ENCODE measurements at regions not wholly inside any gene's neighbourhood (a gene's known extent, or its start where the extent isn't known, plus 50 kb on each side); places are given as distances from the start of the nearest gene placed in this dataset.

DNA sequence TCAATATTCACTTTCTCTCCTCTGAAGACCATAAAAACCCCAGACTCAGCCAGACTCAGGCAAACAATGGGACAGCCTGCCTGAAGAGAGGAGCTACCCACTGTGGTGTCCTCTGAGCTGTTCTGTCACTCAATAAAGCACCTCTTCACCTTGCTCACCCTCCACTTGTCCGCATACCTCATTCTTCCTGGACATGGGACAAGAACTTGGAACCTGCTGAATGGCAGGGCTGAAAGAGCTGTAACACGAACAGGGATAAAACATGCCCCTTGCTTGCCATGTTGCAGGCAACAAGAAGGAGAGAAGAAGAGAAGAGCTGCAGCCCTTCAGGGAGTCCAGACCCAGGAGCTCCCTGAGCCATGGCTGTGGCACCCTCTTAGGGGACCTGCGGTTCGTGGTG lies 86.8 kb upstream of the SEMA6A start:
- Histone ChIP-seq H3K27me3 (replicated peaks; ENCODE audit: insufficient read depth) (peaks cover 3% of the 10 kb centered on the region), H3K4me1 (replicated peaks) (no peaks in the 10 kb centered on the region), H3K36me3 (no peaks in the 10 kb centered on the region), H3K9me3 (no peaks in the 10 kb centered on the region), H3K4me3 (no peak overlapping the region), H3K27ac (no peak overlapping the region)
- WGBS = 99% methylated on average over 4 of the region's 4 CpGs
- TF ChIP-seq POLR2AphosphoS5 (IDR thresholded peaks at IDR 0.05) (no peak), POLR2A (IDR thresholded peaks at IDR 0.05) (no peak)
- TF ChIP-seq, protein P1, sequence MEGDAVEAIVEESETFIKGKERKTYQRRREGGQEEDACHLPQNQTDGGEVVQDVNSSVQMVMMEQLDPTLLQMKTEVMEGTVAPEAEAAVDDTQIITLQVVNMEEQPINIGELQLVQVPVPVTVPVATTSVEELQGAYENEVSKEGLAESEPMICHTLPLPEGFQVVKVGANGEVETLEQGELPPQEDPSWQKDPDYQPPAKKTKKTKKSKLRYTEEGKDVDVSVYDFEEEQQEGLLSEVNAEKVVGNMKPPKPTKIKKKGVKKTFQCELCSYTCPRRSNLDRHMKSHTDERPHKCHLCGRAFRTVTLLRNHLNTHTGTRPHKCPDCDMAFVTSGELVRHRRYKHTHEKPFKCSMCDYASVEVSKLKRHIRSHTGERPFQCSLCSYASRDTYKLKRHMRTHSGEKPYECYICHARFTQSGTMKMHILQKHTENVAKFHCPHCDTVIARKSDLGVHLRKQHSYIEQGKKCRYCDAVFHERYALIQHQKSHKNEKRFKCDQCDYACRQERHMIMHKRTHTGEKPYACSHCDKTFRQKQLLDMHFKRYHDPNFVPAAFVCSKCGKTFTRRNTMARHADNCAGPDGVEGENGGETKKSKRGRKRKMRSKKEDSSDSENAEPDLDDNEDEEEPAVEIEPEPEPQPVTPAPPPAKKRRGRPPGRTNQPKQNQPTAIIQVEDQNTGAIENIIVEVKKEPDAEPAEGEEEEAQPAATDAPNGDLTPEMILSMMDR (IDR thresholded peaks at IDR 0.05) = no peak
- intact Hi-C loops (cut with DNase I) = no loop called here
- no peak for DNase-seq (ENCODE audit: low spot score)

DNA sequence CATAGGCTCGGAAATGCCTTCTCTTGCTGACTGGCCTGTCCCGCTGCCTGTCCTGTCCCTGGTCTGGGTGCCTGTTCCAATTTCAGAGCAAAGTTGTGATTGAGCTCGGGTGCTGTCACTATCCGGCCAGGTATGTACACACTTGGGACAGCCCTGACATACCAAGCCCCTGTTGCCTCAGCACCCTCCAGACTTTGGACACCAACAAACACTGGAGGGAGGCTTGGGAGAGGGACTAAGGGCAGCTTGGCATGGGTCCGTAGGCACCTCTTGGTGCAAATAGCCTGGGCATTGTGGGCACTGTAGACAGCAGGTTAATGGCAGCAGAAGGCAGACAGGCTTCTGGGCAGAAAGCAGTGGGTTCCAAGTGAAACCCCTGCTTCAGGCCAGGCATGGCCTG lies 86.3 kb upstream of the SEMA6A start:
- H3K36me3 ChIP-seq = no peaks in the 10 kb centered on the region
- WGBS = 96% methylated on average over 4 of the region's 5 CpGs
- DNase-seq (ENCODE audit: low spot score) = no peak
- TF ChIP-seq, protein P1 (IDR thresholded peaks at IDR 0.05) = no peak
- TF ChIP-seq POLR2AphosphoS5 (IDR thresholded peaks at IDR 0.05) (no peak), POLR2A (IDR thresholded peaks at IDR 0.05) (no peak)
- intact Hi-C loops (cut with DNase I) = no loop called here
- no peaks in the 10 kb centered on the region for H3K9me3 ChIP-seq
- no peak overlapping the region for H3K4me3 ChIP-seq
- no peak overlapping the region for H3K27ac ChIP-seq
- peaks cover 3% of the 10 kb centered on the region for H3K27me3 ChIP-seq (replicated peaks; ENCODE audit: insufficient read depth)
- no peaks in the 10 kb centered on the region for H3K4me1 ChIP-seq (replicated peaks)

DNA sequence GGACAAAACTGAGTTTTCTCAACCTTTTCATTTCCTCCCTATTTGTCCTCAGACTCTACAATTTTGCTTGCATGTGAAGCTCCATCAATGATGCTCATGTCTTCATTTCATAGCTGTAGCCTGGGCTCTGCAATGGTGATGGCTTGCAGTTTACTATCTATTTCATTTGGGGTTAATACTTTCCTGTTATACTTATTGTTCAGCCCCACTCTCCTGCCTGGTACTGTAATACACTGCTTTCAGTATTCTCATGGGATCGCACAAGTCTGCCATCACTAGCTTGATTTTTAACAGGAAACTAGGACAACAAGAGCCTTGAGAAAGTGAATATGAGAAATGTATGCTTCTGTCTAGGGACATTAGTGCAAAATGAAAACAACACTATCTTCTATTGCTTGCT lies 84.2 kb upstream of the SEMA6A start:
- H3K4me1 ChIP-seq (replicated peaks) = no peaks in the 10 kb centered on the region
- H3K27ac ChIP-seq = no peak overlapping the region
- no peaks in the 10 kb centered on the region for H3K9me3 ChIP-seq
- DNase-seq (ENCODE audit: low spot score) = no peak
- intact Hi-C loops (cut with DNase I) = no loop called here
- no peaks in the 10 kb centered on the region for H3K36me3 ChIP-seq
- 83% methylated on average over 1 of the region's 1 CpG for WGBS
- H3K4me3 ChIP-seq = no peak overlapping the region
- peaks cover 3% of the 10 kb centered on the region for H3K27me3 ChIP-seq (replicated peaks; ENCODE audit: insufficient read depth)
- TF ChIP-seq, protein P1 (IDR thresholded peaks at IDR 0.05) = no peak
- no peak for TF ChIP-seq POLR2A (IDR thresholded peaks at IDR 0.05)
- no peak for TF ChIP-seq POLR2AphosphoS5 (IDR thresholded peaks at IDR 0.05)

DNA sequence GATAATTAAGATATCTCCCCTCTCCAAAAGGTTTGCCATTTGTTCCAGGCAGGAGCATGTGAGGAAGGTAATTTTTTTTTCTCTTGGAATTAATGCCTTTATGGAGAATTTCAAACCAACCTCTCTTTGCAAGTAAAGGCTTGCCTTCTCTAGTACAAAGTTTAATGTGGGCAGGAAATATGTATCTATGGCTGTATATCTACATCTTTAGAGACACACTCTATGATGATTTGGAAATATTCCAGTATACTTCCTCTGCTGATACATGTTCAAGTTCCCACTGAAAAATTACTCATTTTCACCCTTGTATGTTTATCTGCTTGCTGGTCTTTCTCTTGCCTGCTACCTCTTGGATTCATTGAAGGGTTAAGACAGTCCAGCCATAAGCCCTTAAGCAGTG lies 83.5 kb upstream of the SEMA6A start:
- no peak for TF ChIP-seq POLR2A (IDR thresholded peaks at IDR 0.05)
- TF ChIP-seq POLR2AphosphoS5 (IDR thresholded peaks at IDR 0.05) = no peak
- TF ChIP-seq, protein P1 (IDR thresholded peaks at IDR 0.05) = no peak
- no peak overlapping the region for H3K27ac ChIP-seq
- intact Hi-C loops (cut with DNase I) = no loop called here

DNA sequence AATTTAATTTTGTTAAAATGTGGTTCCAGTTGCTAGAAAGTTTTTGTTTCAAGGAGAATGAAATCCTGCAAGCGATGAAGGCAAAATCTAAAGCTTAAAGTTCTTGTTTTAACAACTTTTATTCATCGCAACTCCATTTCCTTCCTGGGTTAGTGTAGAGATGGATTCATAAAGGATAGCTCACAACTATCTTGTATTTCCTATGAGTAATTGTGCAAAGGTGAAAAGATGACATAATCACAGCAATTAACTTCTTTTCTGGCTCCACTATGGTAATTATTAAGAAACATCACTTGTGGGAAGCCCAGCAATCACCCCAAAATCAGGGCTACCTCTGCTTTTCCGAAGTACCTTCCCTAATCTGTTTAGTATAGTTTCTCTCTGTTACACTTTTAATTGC lies 80.8 kb upstream of the SEMA6A start:
- intact Hi-C loops (cut with DNase I) = no loop called here
- H3K4me3 ChIP-seq = no peak overlapping the region
- TF ChIP-seq, protein P1 (IDR thresholded peaks at IDR 0.05) = no peak
- no peak for TF ChIP-seq POLR2AphosphoS5 (IDR thresholded peaks at IDR 0.05)
- H3K36me3 ChIP-seq = no peaks in the 10 kb centered on the region
- no peak for DNase-seq (ENCODE audit: low spot score)
- WGBS = 94% methylated on average over 3 of the region's 3 CpGs
- no peak overlapping the region for H3K27ac ChIP-seq
- H3K4me1 ChIP-seq (replicated peaks) = no peaks in the 10 kb centered on the region
- peaks cover under 1% of the 10 kb centered on the region for H3K27me3 ChIP-seq (replicated peaks; ENCODE audit: insufficient read depth)
- H3K9me3 ChIP-seq = no peaks in the 10 kb centered on the region

More for the DNA sequence above, 83.5 kb upstream of the SEMA6A start:
- Histone ChIP-seq H3K27me3 (replicated peaks; ENCODE audit: insufficient read depth) (peaks cover 3% of the 10 kb centered on the region), H3K4me1 (replicated peaks) (no peaks in the 10 kb centered on the region), H3K9me3 (no peaks in the 10 kb centered on the region), H3K4me3 (no peak overlapping the region), H3K36me3 (no peaks in the 10 kb centered on the region)
- DNase-seq (ENCODE audit: low spot score) = no peak
